ENCODE measurements at regions not wholly inside any gene's neighbourhood (a gene's known extent, or its start where the extent isn't known, plus 50 kb on each side); places are given as distances from the start of the nearest gene placed in this dataset.

DNA sequence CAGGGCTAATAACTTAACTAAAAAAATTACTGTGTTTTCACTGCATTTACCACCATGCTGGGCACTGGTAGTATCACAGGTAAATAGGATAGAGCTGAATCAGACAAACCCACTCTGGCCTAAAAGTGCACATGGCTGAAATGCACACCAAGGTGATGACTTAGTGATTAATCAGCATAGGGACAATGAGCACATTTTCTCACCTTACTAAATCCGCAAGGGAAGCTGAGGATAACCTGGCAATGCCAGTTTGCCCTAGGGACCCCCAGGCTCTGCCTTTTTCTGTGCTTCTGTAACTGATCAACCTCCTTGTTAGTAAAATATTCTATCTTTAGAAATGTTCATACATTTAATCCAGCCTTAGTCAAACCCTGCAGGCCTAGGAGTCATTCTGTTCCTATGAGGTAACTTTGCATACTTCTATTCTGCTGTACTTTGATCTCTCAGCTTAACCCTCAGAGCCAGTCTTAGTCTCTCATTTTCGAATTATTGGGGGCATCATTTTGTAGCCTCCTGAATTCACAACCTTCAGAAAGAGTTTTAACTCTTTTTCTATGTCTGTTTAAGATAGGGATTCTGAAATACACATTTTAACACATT is 562.9 kb upstream of the KCNMB2 start:
- DNase-seq (no peak), ATAC-seq (peak in 2 of 4 donors; percentile 43 to 51)
- Histone ChIP-seq H3K27me3 (ENCODE audit: insufficient read depth in 3 of 3, low read length in 2 of 3) (no peaks in the 10 kb centered on the region), H3K4me1 (no peaks in the 10 kb centered on the region), H3K9me3 (no peaks in the 10 kb centered on the region), H3K36me3 (ENCODE audit: insufficient read depth in 1 of 2, low read depth in 1 of 2) (no peaks in the 10 kb centered on the region), H3K27ac (no peak overlapping the region), H3K4me3 (no peak overlapping the region)
- WGBS, 3 donors = 61 to 90% (median 74%) methylated on average over 2 of the region's 2 CpGs
- TF ChIP-seq, protein P1, sequence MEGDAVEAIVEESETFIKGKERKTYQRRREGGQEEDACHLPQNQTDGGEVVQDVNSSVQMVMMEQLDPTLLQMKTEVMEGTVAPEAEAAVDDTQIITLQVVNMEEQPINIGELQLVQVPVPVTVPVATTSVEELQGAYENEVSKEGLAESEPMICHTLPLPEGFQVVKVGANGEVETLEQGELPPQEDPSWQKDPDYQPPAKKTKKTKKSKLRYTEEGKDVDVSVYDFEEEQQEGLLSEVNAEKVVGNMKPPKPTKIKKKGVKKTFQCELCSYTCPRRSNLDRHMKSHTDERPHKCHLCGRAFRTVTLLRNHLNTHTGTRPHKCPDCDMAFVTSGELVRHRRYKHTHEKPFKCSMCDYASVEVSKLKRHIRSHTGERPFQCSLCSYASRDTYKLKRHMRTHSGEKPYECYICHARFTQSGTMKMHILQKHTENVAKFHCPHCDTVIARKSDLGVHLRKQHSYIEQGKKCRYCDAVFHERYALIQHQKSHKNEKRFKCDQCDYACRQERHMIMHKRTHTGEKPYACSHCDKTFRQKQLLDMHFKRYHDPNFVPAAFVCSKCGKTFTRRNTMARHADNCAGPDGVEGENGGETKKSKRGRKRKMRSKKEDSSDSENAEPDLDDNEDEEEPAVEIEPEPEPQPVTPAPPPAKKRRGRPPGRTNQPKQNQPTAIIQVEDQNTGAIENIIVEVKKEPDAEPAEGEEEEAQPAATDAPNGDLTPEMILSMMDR (IDR thresholded peaks at IDR 0.05) = no peak
- intact Hi-C loops (cut with DNase I) = no loop called here

DNA sequence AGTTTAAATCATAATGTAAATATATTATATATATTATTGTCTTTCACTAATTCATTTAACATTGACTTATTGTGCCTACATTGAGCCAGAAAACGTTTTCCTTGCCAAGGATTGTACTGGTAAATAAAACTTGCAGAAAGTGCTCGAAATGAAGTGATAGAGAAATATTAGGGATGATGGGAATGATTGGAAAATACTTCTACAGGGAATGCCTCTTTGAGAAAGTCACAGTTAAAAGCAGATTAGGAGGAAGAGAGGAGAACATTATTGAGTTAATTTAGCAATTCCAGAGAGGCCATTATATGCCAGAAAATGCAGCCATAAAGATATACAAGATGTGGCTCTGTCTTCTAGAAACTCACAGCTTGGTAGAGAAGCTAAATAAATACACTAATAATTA is 560.0 kb upstream of the KCNMB2 start:
- no peaks in the 10 kb centered on the region for H3K9me3 ChIP-seq
- DNase-seq (no peak), ATAC-seq (no peak)
- WGBS, 3 donors = 55 to 70% (median 56%) methylated on average over 2 of the region's 2 CpGs
- H3K27ac ChIP-seq = no peak overlapping the region
- H3K4me3 ChIP-seq = no peak overlapping the region
- H3K4me1 ChIP-seq = no peaks in the 10 kb centered on the region
- TF ChIP-seq, protein P1 (IDR thresholded peaks at IDR 0.05) = no peak
- no peaks in the 10 kb centered on the region for H3K36me3 ChIP-seq (ENCODE audit: insufficient read depth in 1 of 2, low read depth in 1 of 2)
- intact Hi-C loops (cut with DNase I) = no loop called here
- H3K27me3 ChIP-seq (ENCODE audit: insufficient read depth in 3 of 3, low read length in 2 of 3) = no peaks in the 10 kb centered on the region

DNA sequence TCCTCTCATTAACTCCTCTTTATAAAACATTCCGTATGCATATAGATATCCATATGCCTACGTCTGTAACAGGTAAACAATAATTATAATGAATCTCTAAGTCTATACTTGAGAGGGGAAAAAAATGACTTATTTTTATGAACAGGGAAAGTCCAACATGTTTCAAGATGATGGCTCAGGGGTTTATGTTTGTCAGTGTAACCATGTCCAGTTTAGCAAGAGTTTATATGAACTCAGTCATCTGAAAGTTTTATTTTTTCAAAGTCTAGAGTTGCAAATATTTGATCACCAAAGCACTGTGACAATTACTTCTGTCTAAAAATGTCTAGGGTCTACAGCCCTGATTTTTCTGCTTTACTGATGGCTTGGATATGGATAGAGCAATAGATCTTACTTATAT is 559.4 kb upstream of the KCNMB2 start:
- no peak for ATAC-seq
- Histone ChIP-seq H3K27me3 (ENCODE audit: insufficient read depth in 3 of 3, low read length in 2 of 3) (no peaks in the 10 kb centered on the region), H3K36me3 (ENCODE audit: insufficient read depth in 1 of 2, low read depth in 1 of 2) (no peaks in the 10 kb centered on the region), H3K4me3 (no peak overlapping the region), H3K27ac (no peak overlapping the region), H3K4me1 (no peaks in the 10 kb centered on the region), H3K9me3 (no peaks in the 10 kb centered on the region)
- 95 to 97% (median 95%) methylated on average over 2 of the region's 2 CpGs for WGBS, 3 donors
- intact Hi-C loops (cut with DNase I) = no loop called here
- DNase-seq = no peak
- TF ChIP-seq, protein P1 (IDR thresholded peaks at IDR 0.05) = no peak

DNA sequence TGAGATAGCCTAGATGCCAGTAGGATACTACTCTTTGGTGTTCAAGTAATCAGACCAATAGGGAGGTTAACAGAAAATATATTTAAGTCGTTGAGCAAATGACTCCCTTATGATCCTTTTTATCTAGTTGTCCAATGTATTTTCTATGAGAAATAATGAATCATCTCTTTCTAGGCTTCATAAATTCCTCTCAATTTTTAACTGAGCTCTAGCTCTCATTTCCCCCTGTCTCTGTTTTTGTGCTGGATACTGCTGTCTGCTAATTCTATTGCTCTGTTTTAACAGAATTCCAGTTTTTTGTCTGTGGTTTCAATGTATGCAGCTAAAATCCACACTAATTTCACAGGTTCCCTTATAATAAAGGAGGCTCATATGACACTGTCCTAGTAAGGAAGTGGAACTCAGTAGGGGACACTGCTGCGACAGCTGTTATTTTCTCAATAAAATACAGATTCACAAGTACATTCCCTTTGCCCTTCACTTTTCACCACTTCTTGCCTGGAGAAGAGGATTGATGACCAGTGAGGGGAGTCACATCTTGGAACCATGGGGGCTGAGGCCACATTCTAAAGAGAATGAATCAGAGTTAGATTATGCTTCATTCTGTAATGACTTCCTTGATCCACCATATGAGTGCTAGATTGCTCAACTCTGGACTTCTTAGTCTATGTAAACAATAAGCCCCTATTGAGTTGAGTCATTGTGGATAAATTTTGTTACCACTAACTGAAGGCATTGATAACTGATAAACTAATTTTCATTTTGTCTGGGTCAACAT is 558.7 kb upstream of the KCNMB2 start:
- WGBS, 3 donors = 80 to 84% (median 82%) methylated on average over 2 of the region's 2 CpGs
- DNase-seq = no peak
- Histone ChIP-seq H3K9me3 (no peaks in the 10 kb centered on the region), H3K4me3 (no peak overlapping the region), H3K27ac (no peak overlapping the region), H3K27me3 (ENCODE audit: insufficient read depth in 3 of 3, low read length in 2 of 3) (no peaks in the 10 kb centered on the region), H3K36me3 (ENCODE audit: insufficient read depth in 1 of 2, low read depth in 1 of 2) (no peaks in the 10 kb centered on the region), H3K4me1 (no peaks in the 10 kb centered on the region)
- intact Hi-C loops (cut with DNase I) = no loop called here
- TF ChIP-seq, protein P1 (IDR thresholded peaks at IDR 0.05) = no peak
- no peak for ATAC-seq
